HepG2 (cell line): ENCODE measurements at regions not wholly inside any gene's neighbourhood (a gene's known extent, or its start where the extent isn't known, plus 50 kb on each side); places are given as distances from the start of the nearest gene placed in this dataset.

Source experiments
- ATAC-seq: fragments of 200-7000 bp; cut with Tn5 transposase; 3 replicates; pipeline ENCODE4 v1.9.1; 2020; ENCODE audit warnings: mild to moderate bottlenecking, moderate library complexity
- BruUV-seq: library from RNA; stranded (reverse); fragments of 400-500 nt; replicated peaks from 2 replicates; lab custom pipeline; 2021; lab: Mats Ljungman, UMichigan
- CTCF ChIA-PET: fragments of 300-600 bp; formaldehyde crosslinking; extraction: SDS; loops from one replicate; lab custom pipeline; 2021; ENCODE audit warnings: low total read pairs, inconsistent platforms, low intra/inter-chr PET ratio; lab: Yijun Ruan, JAX
- POLR2A ChIA-PET: fragments of 350-600 bp; sonication (Branson Sonifier 250); formaldehyde crosslinking; loops from one replicate; lab custom pipeline; 2020; ENCODE audit warnings: antibody characterized with exemption, inconsistent platforms; lab: Yijun Ruan, JAX
- DNase-seq: peaks from one replicate; pipeline ENCODE4 v3.0.0-alpha.2; 2015; ENCODE audit warnings: low spot score
- FAIRE-seq: peaks from 3 replicates; lab custom pipeline; 2011; peaks lifted over from hg19 to GRCh38; lab: Jason Lieb, UNC
- H2AFZ ChIP-seq: one replicate; pipeline ENCODE4 v1.6.1; 2011; ENCODE audit warnings: low read length, inconsistent platforms
- H3K27ac ChIP-seq: fragments of 300-600 bp; 3 replicates; pipeline ENCODE4 v1.8.0; 2011; ENCODE audit warnings: mixed run types, mild to moderate bottlenecking, mixed read lengths, low read length, inconsistent platforms; ENCODE audit not compliant: insufficient read depth; ENCODE audit errors: extremely low read length
- H3K27me3 ChIP-seq, 2 experiments: fragments of 200-600 bp in 1 of 2; 2 replicates in 1 of 2; 3 replicates in 1 of 2; pipeline versions ENCODE4 v1.6.0 to v1.8.0; 2011; ENCODE audit warnings: low read length in 2 of 2, mild to moderate bottlenecking in 2 of 2, moderate library complexity in 2 of 2, inconsistent platforms in 1 of 2; ENCODE audit not compliant: insufficient read depth in 2 of 2, control insufficient read depth in 1 of 2
- H3K36me3 ChIP-seq, 2 experiments: fragments of 200-600 bp in 1 of 2; replicated peaks in 1 of 2; 2 replicates in 1 of 2; 3 replicates in 1 of 2; pipeline versions ENCODE4 v1.5.1 to v1.8.0; 2011; ENCODE audit warnings: low read length in 2 of 2, inconsistent platforms in 1 of 2; ENCODE audit not compliant: insufficient read depth in 2 of 2, control insufficient read depth in 1 of 2
- H3K4me1 ChIP-seq: 2 replicates; pipeline ENCODE4 v1.5.1; 2012; ENCODE audit warnings: low read length, inconsistent platforms; ENCODE audit not compliant: insufficient read depth
- H3K4me2 ChIP-seq: 2 replicates; pipeline ENCODE4 v1.6.0; 2011; ENCODE audit warnings: low read depth, low read length, inconsistent platforms
- H3K4me3 ChIP-seq, 3 experiments: fragments of 200-600 bp in 1 of 3; sonication (generic), shearing (Covaris generic) in 1 of 3; replicated peaks in 1 of 3; 2 replicates each; pipeline ENCODE4 v1.5.1; 2011 to 2016; ENCODE audit warnings: low read length in 3 of 3, inconsistent platforms in 2 of 3, low read depth in 2 of 3, mild to moderate bottlenecking in 2 of 3, control low read depth in 1 of 3, mixed read lengths in 1 of 3; ENCODE audit not compliant: insufficient read depth in 1 of 3
- H3K79me2 ChIP-seq: one replicate; pipeline ENCODE4 v1.6.1; 2011; ENCODE audit warnings: low read length, inconsistent platforms; ENCODE audit not compliant: insufficient read depth
- H3K9ac ChIP-seq: 2 replicates; pipeline ENCODE4 v1.6.0; 2011; ENCODE audit warnings: mild to moderate bottlenecking, low read depth, low read length, inconsistent platforms; ENCODE audit not compliant: insufficient read depth
- H3K9me3 ChIP-seq: 2 replicates; pipeline ENCODE4 v1.5.1; 2012; ENCODE audit warnings: mild to moderate bottlenecking, low read length
- H4K20me1 ChIP-seq: 2 replicates; pipeline ENCODE4 v1.6.0; 2011; ENCODE audit warnings: inconsistent platforms, mild to moderate bottlenecking, low read length, moderate library complexity; ENCODE audit not compliant: insufficient read depth
- SIN3A ChIP-seq: IDR thresholded peaks from 2 replicates; pipeline ENCODE4 v1.6.1; 2011; ENCODE audit warnings: low read depth, mild to moderate bottlenecking, control low read depth, low read length, borderline replicate concordance
- ZNF777 ChIP-seq: sonication (generic); formaldehyde crosslinking; IDR thresholded peaks from 2 replicates; pipeline ENCODE4 v1.4.0; 2020; ENCODE audit warnings: missing genetic modification reagents
- WGBS: methylation state at CpG from one replicate; pipeline ENCODE4 v1.1.6; 2017; ENCODE audit warnings: low lambda C conversion rate; 5-methylcytosine and 5-hydroxymethylcytosine counted together
- in situ Hi-C: cut with HindIII; loops from 2 replicates; pipeline ENCODE4 v1.10.0; 2017; ENCODE audit warnings: low pct_unique_long_range_greater_than_20kb; ENCODE audit not compliant: extremely low pct_ligation_motif_present
- intact Hi-C: fragments of 100-400 bp; cut with micrococcal nuclease; formaldehyde crosslinking; loops from one replicate; pipeline ENCODE4 v1.10.0; 2022; ENCODE audit not compliant: unreplicated experiment
- TF ChIP-seq, protein P1 (sequence below): IDR thresholded peaks from 2 replicates; pipeline ENCODE4 v1.6.1; 2018; ENCODE audit warnings: missing genetic modification reagents
- TF ChIP-seq, protein P2 (sequence below): sonication (generic); formaldehyde crosslinking; IDR thresholded peaks from 2 replicates; pipeline ENCODE4 v1.4.0; 2020; ENCODE audit warnings: missing genetic modification reagents, borderline replicate concordance

DNA sequence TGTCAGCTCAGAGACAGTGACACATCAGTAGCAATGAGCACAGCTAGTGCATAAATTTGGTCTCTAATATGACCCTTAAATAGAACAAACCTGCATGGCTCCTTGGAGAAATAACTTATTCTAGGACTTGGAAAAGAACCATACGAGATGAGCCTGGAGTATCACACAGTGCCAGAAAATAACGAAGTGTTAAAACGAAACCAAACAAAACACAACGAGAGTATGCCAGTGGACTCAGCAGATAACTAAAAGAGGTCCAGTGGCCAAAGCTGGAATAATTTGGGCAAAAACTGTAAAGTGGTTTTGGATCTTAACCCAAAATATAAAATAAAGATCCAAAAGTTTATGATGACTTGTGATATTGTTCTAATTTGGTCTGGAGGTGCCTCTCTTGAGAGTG, 1599.0 kb upstream of the LRRTM1 start:
- Histone ChIP-seq H3K4me3 (peak overlapping the region in 2 of 3 experiments; percentile 5 to 10; a peak in 1 of 6 replicates), H2AFZ (no peak overlapping the region), H3K79me2 (no peaks in the 10 kb centered on the region), H3K36me3 (no peaks in the 10 kb centered on the region), H4K20me1 (no peaks in the 10 kb centered on the region), H3K9me3 (peaks cover 24% of the 10 kb centered on the region), H3K4me1 (no peaks in the 10 kb centered on the region), H3K27ac (no peak overlapping the region), H3K4me2 (peak overlapping the region; percentile 43), H3K27me3 (no peaks in the 10 kb centered on the region), H3K9ac (no peak overlapping the region)
- no peak for DNase-seq
- 11% methylated on average over 4 of the region's 4 CpGs for WGBS
- POLR2A ChIA-PET = no interaction called here
- in situ Hi-C loops (no loop called here), intact Hi-C loops (no loop called here)
- TF ChIP-seq ZNF777 (CRISPR knock-in tag) (no peak), SIN3A (no peak)
- TF ChIP-seq, protein P1, sequence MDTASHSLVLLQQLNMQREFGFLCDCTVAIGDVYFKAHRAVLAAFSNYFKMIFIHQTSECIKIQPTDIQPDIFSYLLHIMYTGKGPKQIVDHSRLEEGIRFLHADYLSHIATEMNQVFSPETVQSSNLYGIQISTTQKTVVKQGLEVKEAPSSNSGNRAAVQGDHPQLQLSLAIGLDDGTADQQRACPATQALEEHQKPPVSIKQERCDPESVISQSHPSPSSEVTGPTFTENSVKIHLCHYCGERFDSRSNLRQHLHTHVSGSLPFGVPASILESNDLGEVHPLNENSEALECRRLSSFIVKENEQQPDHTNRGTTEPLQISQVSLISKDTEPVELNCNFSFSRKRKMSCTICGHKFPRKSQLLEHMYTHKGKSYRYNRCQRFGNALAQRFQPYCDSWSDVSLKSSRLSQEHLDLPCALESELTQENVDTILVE (CRISPR knock-in tag) = no peak
- TF ChIP-seq, protein P2, sequence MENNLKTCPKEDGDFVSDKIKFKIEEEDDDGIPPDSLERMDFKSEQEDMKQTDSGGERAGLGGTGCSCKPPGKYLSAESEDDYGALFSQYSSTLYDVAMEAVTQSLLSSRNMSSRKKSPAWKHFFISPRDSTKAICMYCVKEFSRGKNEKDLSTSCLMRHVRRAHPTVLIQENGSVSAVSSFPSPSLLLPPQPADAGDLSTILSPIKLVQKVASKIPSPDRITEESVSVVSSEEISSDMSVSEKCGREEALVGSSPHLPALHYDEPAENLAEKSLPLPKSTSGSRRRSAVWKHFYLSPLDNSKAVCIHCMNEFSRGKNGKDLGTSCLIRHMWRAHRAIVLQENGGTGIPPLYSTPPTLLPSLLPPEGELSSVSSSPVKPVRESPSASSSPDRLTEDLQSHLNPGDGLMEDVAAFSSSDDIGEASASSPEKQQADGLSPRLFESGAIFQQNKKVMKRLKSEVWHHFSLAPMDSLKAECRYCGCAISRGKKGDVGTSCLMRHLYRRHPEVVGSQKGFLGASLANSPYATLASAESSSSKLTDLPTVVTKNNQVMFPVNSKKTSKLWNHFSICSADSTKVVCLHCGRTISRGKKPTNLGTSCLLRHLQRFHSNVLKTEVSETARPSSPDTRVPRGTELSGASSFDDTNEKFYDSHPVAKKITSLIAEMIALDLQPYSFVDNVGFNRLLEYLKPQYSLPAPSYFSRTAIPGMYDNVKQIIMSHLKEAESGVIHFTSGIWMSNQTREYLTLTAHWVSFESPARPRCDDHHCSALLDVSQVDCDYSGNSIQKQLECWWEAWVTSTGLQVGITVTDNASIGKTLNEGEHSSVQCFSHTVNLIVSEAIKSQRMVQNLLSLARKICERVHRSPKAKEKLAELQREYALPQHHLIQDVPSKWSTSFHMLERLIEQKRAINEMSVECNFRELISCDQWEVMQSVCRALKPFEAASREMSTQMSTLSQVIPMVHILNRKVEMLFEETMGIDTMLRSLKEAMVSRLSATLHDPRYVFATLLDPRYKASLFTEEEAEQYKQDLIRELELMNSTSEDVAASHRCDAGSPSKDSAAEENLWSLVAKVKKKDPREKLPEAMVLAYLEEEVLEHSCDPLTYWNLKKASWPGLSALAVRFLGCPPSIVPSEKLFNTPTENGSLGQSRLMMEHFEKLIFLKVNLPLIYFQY (CRISPR knock-in tag) = no peak
- ATAC-seq = peak; percentile 42; the same call in 2 of the 3 replicates
- BruUV-seq = no TSS peak
- FAIRE-seq = no peak
- CTCF ChIA-PET = no interaction called here
